HG03196 (cell line): ENCODE measurements at regions not wholly inside any gene's neighbourhood (a gene's known extent, or its start where the extent isn't known, plus 50 kb on each side); places are given as distances from the start of the nearest gene placed in this dataset.
"Not testable (repeated sequence)": the region's sequence is repeated elsewhere in the genome, so short reads cannot be mapped to it uniquely, and the experiment has no call there.

ENCODE experiments used
- ATAC-seq: cut with Tn5 transposase; IDR thresholded peaks from one replicate; pipeline ENCODE4 v1.9.1; 2021; ENCODE audit not compliant: unreplicated experiment

DNA sequence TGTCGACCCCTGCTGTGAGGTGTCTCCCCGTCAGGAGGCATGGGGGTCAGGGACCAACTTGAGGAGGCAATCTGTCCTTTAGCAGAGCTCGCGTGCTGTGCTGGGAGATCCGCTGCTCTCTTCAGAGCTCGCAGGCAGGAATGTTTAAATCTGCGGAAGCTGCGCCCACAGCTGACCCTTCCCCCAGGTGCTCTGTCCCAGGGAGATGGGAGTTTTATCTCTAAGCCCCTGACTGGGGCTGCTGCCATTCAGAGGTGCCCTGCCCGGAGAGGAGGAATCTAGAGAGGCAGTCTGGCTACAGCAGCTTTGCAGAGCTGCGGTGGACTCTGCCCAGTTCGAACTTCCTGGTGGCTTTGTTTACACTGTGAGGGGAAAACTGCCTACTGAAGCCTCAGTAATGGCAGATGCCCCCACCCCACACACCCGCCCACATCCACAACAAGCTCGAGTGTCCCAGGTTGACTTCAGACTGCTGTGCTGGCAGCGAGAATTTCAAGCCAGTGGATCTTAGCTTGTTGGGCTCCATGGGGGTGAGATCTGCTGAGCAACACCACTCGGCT lies 133.1 kb downstream of the CENPC start:
- not testable (repeated sequence) for ATAC-seq

- no peak for ATAC-seq
Measured at GRCh38 chr4:67403342-67403741, 142.0 kb downstream of the CENPC start.

GRCh38 chr4:67401902-67402301 lies 143.4 kb downstream of the CENPC start:
- no peak for ATAC-seq

- ATAC-seq = no peak
Measured at GRCh38 chr4:67397931-67398330, 147.4 kb downstream of the CENPC start.

DNA sequence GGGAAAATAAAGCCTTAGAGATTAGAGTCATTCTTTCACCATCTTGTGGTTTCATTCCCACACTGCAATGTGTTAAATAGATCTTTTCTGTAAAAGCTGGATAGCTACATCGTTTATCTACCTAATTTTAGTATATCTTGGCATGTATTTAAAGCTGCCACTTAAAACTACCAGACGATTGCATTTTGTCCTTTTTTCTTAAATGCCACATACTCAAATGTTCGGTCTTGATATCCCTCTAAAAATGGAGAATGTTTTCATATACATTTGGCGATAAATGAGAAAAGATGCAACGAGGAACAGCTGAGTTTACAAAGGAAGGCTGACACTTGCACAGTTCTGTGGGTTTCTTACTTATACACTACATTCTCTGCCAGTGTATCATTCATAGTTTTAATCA lies 148.3 kb downstream of the CENPC start:
- ATAC-seq = no peak

GRCh38 chr4:67396008-67396407 lies 149.3 kb downstream of the CENPC start:
- no peak for ATAC-seq

- ATAC-seq = no peak
Measured at GRCh38 chr4:67394879-67395278, 150.4 kb downstream of the CENPC start.

DNA sequence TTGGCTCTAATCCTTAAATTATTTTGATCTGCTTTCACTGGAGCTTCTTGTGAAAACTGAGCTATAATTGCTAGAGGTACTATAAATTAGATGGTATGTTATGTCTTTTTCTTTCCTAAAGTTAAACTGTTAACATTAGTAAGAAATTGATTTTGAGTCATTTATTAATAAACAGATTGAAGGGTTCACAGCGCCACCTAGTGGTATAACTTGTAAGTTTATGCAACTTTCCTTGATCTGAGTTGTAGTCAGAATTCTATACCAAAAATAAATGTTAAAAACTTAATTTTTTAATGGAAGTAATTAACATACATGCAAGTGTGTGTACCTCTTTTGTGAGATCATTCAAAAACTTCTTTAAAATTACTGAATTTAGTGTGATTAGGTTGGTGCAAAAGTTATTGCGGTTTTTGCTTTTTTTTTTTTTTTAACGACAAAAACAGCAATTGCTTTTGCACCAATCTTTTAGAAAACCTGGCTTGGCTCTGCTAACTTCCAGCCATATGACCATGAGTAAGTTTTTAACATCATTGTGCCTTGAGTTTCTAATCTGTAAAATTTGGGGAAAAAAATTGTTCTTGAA lies 151.5 kb downstream of the CENPC start:
- ATAC-seq = no peak

DNA sequence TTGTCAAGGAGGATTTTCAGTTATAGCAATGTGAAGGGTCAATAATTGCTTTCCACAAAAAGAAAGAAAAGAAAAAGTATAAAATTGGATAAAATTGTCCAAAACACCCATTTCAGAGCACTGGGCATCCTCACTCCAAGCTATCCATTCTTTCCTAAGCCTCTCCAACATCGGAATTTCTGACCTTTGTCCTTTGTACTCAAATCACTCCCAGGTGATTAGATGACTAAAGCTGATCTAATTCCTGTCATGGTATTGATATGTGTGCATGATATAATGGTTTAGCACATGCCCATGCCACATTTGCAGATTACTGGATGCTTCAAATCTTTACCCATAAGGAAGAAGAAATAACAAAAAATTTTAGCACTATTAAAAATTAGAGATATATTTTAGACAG lies 152.3 kb downstream of the CENPC start:
- ATAC-seq = no peak

- not testable (repeated sequence) for ATAC-seq
Measured at GRCh38 chr4:67381406-67381804, 163.9 kb downstream of the CENPC start.

DNA sequence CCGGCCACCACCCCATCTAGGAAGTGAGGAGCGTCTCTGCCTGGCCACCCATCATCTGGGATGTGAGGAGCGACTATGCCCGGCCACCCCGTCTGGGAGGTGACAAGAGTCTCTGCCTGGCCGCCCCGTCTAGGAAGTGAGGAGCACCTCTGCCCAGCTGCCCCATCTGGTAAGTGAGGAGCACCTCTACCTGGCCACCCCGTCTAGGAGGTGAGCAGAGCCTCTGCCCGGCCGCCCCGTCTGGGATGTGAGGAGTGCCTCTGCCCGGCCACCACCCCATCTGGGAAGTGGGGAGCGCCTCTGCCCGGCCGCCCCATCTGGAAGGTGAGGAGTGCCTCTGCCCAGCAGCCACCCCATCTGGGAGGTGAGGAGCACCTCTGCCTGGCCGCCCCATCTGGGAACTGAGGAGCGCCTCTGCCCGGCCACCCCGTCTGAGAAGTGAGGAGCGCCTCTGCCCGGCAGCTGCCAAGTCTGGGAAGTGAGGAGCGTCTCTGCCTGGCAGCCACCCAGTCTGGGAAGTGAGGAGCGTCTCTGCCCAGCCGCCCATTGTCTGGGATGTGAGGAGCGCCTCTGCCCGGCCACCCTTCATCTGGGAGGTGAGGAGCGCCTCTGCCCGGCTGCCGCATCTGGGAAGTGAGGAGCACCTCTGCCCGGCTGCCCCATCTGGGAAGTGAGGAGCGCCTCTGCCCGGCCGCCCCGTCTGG lies 164.4 kb downstream of the CENPC start:
- not testable (repeated sequence) for ATAC-seq

GRCh38 chr4:67380154-67380553 lies 165.1 kb downstream of the CENPC start:
- ATAC-seq = no peak

GRCh38 chr4:67375291-67375690 lies 170.0 kb downstream of the CENPC start:
- no peak for ATAC-seq

DNA sequence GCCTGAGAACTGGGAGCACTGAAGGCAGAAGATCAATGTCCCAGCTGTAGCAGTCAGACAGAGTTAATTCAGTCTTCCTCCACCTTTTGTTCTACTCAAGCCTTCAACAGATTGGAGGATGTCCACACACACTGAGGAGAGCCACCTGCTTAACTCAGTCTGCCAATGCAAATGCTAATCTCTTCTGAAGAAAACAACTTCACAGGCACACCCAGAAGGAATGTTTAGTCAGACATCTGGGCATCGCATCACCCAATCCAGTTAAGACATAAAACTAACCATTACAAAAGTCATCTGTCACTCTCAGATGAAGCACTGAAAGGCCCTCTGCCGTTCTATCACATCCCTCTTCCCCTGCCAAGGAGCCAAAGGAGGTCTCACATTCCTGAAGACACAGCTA lies 173.7 kb downstream of the CENPC start:
- no peak for ATAC-seq

- no peak for ATAC-seq
Measured at GRCh38 chr4:67366311-67366861, 178.9 kb downstream of the CENPC start.

- ATAC-seq = no peak
Measured at GRCh38 chr4:67365661-67366245, 179.6 kb downstream of the CENPC start.

- no peak for ATAC-seq
Measured at GRCh38 chr4:67355806-67356205, 189.5 kb downstream of the CENPC start.

DNA sequence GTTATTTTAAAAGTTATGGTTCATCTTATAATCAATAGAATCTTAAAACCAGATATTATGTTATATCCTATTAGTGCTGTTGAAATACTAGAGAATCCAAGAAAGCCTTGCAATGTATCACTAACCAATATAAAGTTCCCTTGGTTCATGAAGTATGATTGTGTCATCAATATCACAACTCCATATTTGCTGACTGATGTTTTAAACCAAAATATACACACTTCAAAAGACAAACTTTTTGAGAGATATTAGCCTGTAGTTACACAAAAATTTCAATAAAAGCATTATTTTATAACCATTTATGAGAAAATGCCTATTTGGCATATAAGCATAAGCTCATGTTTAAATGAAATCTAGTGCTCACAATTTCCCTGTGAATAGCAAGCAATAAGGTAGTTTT lies 198.6 kb downstream of the CENPC start:
- no peak for ATAC-seq

DNA sequence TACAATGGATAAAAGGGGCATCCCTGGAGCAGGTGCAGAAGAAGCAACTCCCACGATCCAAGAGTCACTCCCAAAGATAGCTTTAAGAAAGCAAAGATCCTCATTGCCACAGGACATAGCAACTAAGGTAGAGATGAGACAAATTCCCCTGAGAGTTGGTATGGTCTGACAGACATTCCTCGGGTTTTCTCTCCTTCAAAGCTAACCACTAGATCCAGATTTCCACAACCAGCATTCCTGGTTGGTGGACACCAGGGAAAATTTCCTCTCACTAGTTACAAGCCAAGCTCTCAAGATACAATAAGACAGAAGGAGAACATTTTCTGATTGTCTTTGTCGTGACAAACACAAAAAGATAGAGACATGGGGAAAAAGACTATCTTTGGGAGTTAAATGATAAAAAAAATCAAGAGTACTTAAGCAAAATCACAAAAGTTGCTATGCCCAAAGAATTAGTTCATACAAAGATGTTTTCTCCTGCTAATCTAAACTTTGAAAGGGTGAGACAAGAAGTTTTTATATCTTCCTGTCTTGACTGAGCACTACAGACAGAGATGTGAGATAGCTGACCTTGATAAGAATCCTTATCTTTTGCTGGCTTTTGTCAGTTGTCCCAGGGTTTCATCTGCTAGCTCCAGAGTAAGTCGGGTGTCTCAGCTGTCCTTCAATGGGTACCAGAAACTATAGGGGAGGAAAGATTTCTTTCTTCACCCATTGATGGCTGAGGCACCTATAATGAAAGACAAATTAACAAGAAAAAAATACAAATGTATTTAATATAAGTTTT lies 200.5 kb downstream of the CENPC start:
- no peak for ATAC-seq

DNA sequence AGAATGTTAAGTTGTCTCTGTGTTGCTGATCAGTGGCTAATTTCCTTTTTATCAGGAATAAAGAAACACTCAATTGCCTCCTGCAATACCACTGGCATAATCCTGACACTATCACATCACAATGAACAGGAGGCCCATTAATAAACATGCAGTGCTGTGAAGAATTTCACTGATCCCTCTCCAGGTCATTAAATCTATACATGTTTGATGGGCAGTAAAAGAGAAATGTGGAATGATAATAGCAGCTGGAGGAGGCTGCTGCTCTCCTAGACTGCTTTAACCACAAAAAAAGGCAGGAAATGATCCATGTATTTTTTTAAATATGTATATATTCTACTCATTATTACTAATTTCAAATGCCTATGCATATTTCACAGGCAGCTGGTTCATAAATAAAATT lies 202.1 kb downstream of the CENPC start:
- no peak for ATAC-seq

DNA sequence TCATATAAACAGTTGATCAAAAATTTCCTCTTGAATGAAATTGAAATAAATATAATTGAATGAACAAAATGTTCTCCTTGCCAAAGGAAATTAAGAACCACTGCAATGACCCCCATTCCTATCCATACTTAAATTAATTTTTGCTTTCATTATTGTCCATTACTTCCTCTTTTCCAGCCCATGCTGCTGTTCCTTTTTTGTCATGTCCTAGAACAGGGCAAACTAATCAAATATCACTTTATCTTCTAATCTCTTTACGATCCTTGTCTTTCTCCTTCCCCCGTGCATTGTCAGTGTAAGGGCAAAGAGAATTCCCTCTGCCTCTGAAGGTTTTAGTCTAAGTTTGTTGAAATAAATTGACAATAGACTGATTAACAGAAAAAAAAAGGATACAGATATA lies 203.0 kb downstream of the CENPC start:
- no peak for ATAC-seq
